DOHH2 (cell line): ENCODE measurements at regions not wholly inside any gene's neighbourhood (a gene's known extent, or its start where the extent isn't known, plus 50 kb on each side); places are given as distances from the start of the nearest gene placed in this dataset.

ENCODE experiments used
- EZH2phosphoT487 ChIP-seq: fragments of 200-600 bp; sonication (generic); IDR thresholded peaks from 2 replicates; pipeline ENCODE4 v1.6.1; 2017; ENCODE audit warnings: borderline replicate concordance, mild to moderate bottlenecking, antibody characterized with exemption, low read length, moderate library complexity, mixed read lengths
- TF ChIP-seq, protein P1 (sequence below): fragments of 200-600 bp; sonication (generic); IDR thresholded peaks from one replicate; pipeline ENCODE4 v1.5.1; 2014; ENCODE audit warnings: antibody characterized with exemption, mild to moderate bottlenecking, low read depth, low read length; ENCODE audit not compliant: poor library complexity, severe bottlenecking

DNA sequence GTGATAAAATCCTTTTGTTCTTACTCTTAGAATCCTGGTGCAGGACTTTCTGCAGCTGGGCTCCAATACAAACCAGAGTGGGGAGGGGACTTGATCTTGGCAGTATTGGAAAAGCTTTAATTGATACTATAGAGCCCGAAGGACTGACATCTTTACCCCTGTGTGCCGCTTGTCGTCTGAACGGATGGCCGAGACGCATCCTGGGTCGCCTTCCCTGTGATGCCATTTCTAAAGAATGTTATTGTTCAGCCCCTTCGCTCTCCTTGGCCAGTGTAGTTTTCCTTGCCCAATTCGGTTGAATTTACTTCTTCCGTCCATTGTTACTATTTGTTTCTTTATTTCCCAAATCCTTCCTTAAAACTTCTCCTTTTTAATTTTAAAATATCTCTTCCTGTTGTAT, 80.9 kb downstream of the CLDN34 start:
- TF ChIP-seq, protein P1, sequence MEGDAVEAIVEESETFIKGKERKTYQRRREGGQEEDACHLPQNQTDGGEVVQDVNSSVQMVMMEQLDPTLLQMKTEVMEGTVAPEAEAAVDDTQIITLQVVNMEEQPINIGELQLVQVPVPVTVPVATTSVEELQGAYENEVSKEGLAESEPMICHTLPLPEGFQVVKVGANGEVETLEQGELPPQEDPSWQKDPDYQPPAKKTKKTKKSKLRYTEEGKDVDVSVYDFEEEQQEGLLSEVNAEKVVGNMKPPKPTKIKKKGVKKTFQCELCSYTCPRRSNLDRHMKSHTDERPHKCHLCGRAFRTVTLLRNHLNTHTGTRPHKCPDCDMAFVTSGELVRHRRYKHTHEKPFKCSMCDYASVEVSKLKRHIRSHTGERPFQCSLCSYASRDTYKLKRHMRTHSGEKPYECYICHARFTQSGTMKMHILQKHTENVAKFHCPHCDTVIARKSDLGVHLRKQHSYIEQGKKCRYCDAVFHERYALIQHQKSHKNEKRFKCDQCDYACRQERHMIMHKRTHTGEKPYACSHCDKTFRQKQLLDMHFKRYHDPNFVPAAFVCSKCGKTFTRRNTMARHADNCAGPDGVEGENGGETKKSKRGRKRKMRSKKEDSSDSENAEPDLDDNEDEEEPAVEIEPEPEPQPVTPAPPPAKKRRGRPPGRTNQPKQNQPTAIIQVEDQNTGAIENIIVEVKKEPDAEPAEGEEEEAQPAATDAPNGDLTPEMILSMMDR = no peak
- TF ChIP-seq EZH2phosphoT487 = no peak
